Esophagus muscularis mucosa (tissue), 4 donors: ENCODE measurements at regions not wholly inside any gene's neighbourhood (a gene's known extent, or its start where the extent isn't known, plus 50 kb on each side); places are given as distances from the start of the nearest gene placed in this dataset.
"Not testable (repeated sequence)": the region's sequence is repeated elsewhere in the genome, so short reads cannot be mapped to it uniquely, and the experiment has no call there.

Source experiments
- DNase-seq: peaks from one replicate; pipeline ENCODE4 v3.0.0-alpha.2; 2017; ENCODE audit errors: extremely low spot score
- H3K27ac ChIP-seq, 4 donors: fragments of 200-600 bp; sonication (generic); replicated peaks in 1 of 4; 1 replicate in 3 of 4; 2 replicates in 1 of 4; pipeline ENCODE4 v1.5.1; 2016 to 2019; ENCODE audit warnings: mild to moderate bottlenecking in 1 of 4
- H3K27me3 ChIP-seq, 4 donors: fragments of 200-600 bp; sonication (generic); one replicate each; pipeline versions ENCODE4 v1.5.1 to v1.6.0; 2016 to 2019
- H3K36me3 ChIP-seq, 4 donors: fragments of 200-600 bp; sonication (generic); one replicate each; pipeline ENCODE4 v1.5.1; 2016 to 2019
- H3K4me1 ChIP-seq, 4 donors: fragments of 200-600 bp; sonication (generic); one replicate each; pipeline ENCODE4 v1.5.1; 2016 to 2019
- H3K4me3 ChIP-seq, 4 donors: fragments of 200-600 bp; sonication (generic); 1 replicate in 2 of 4; 2 replicates in 2 of 4; pipeline ENCODE4 v1.5.1; 2016 to 2019; ENCODE audit warnings: mild to moderate bottlenecking in 4 of 4, moderate library complexity in 1 of 4
- H3K9me3 ChIP-seq, 4 donors: fragments of 200-600 bp; sonication (generic); 1 replicate in 3 of 4; 2 replicates in 1 of 4; pipeline ENCODE4 v1.5.1; 2016 to 2019
- CTCF ChIP-seq, 3 experiments: fragments of 200-600 bp in 2 of 3; fragments of 450-650 bp in 1 of 3; sonication (generic) in 2 of 3; IDR thresholded peaks; one replicate each; pipeline ENCODE4 v1.5.1; 2017 to 2019; ENCODE audit warnings: antibody characterized with exemption in 3 of 3, mild to moderate bottlenecking in 2 of 3, moderate library complexity in 1 of 3
- EP300 ChIP-seq: sonication (generic); formaldehyde crosslinking; IDR thresholded peaks from one replicate; pipeline ENCODE4 v1.6.1; 2017; ENCODE audit warnings: antibody characterized with exemption
- POLR2A ChIP-seq: fragments of 450-650 bp; IDR thresholded peaks from one replicate; pipeline ENCODE4 v1.6.1; 2017; ENCODE audit warnings: antibody characterized with exemption, moderate library complexity, mild to moderate bottlenecking, low read depth
- POLR2AphosphoS5 ChIP-seq, 2 donors: sonication (generic); formaldehyde crosslinking; IDR thresholded peaks; one replicate each; pipeline ENCODE4 v1.6.1; 2017; ENCODE audit warnings: antibody characterized with exemption in 2 of 2
- WGBS: methylation state at CpG from one replicate; pipeline ENCODE4 v1.1.5; 2018; 5-methylcytosine and 5-hydroxymethylcytosine counted together
- intact Hi-C: fragments of 100-400 bp; cut with DNase I; formaldehyde crosslinking; loops from one replicate; pipeline ENCODE4 v1.15.1; 2023

- no peaks in the 10 kb centered on the region for H3K36me3 ChIP-seq
- no peak overlapping the region for H3K4me3 ChIP-seq
- WGBS = 95% methylated on average over 2 of the region's 2 CpGs
- H3K27ac ChIP-seq = no peak overlapping the region
- no peak for DNase-seq
- TF ChIP-seq CTCF (IDR thresholded peaks at IDR 0.05) (no peak), POLR2AphosphoS5 (IDR thresholded peaks at IDR 0.05) (no peak), POLR2A (no peak), EP300 (no peak)
- intact Hi-C loops = no loop called here
- H3K27me3 ChIP-seq = no peaks in the 10 kb centered on the region
- H3K4me1 ChIP-seq = peaks cover 0 to 6% (median 2%) of the 10 kb centered on the region in 4 donors
- peaks cover 0 to 4% (median 0%) of the 10 kb centered on the region in 4 donors for H3K9me3 ChIP-seq
These were observed 1818.9 kb upstream of the FLRT2 start for GRCh38 chr14:83711046-83711445.

GRCh38 chr14:83712418-83713129 lies 1817.4 kb upstream of the FLRT2 start:
- Histone ChIP-seq H3K27ac (no peak overlapping the region), H3K9me3 (peaks cover 0 to 4% (median 0%) of the 10 kb centered on the region in 4 donors), H3K27me3 (no peaks in the 10 kb centered on the region), H3K4me1 (peaks cover 0 to 6% (median 2%) of the 10 kb centered on the region in 4 donors), H3K4me3 (no peak overlapping the region), H3K36me3 (no peaks in the 10 kb centered on the region)
- DNase-seq = no peak
- intact Hi-C loops = no loop called here
- 54% methylated on average over 2 of the region's 2 CpGs for WGBS
- no peak for TF ChIP-seq EP300
- no peak for TF ChIP-seq CTCF (IDR thresholded peaks at IDR 0.05)
- TF ChIP-seq POLR2AphosphoS5 (IDR thresholded peaks at IDR 0.05) = no peak
- TF ChIP-seq POLR2A = no peak

GRCh38 chr14:83713732-83714131 lies 1816.2 kb upstream of the FLRT2 start:
- intact Hi-C loops = no loop called here
- Histone ChIP-seq H3K9me3 (peaks cover 0 to 4% (median 0%) of the 10 kb centered on the region in 4 donors), H3K4me1 (peaks cover 0 to 6% (median 2%) of the 10 kb centered on the region in 4 donors), H3K4me3 (no peak overlapping the region), H3K27ac (no peak overlapping the region), H3K27me3 (no peaks in the 10 kb centered on the region), H3K36me3 (no peaks in the 10 kb centered on the region)
- DNase-seq = no peak
- WGBS = 48% methylated on average over 2 of the region's 2 CpGs
- TF ChIP-seq EP300 (no peak), POLR2A (no peak), POLR2AphosphoS5 (IDR thresholded peaks at IDR 0.05) (no peak), CTCF (IDR thresholded peaks at IDR 0.05) (no peak)

GRCh38 chr14:83714151-83714550 lies 1815.8 kb upstream of the FLRT2 start:
- H3K27ac ChIP-seq = no peak overlapping the region
- H3K4me1 ChIP-seq = peaks cover 0 to 6% (median 2%) of the 10 kb centered on the region in 4 donors
- no peaks in the 10 kb centered on the region for H3K36me3 ChIP-seq
- peaks cover 0 to under 1% (median 0%) of the 10 kb centered on the region in 4 donors for H3K9me3 ChIP-seq
- DNase-seq = no peak
- intact Hi-C loops = no loop called here
- H3K4me3 ChIP-seq = no peak overlapping the region
- TF ChIP-seq CTCF (IDR thresholded peaks at IDR 0.05) (no peak), POLR2A (no peak), POLR2AphosphoS5 (IDR thresholded peaks at IDR 0.05) (no peak), EP300 (no peak)
- no peaks in the 10 kb centered on the region for H3K27me3 ChIP-seq

GRCh38 chr14:83719435-83719834 lies 1810.5 kb upstream of the FLRT2 start:
- H3K36me3 ChIP-seq, H3K4me1 ChIP-seq, H3K27me3 ChIP-seq, DNase-seq, H3K9me3 ChIP-seq, H3K4me3 ChIP-seq, intact Hi-C loops, H3K27ac ChIP-seq: not testable (repeated sequence)
- 95% methylated on average over 12 of the region's 12 CpGs for WGBS
